Activated CD8-positive, alpha-beta memory T cell treated with anti-CD3 and anti-CD28 coated beads, Interleukin-2, amount 10 ng/mL, durations not matched to agents 7 days and 5 days (primary cell): ENCODE measurements at regions not wholly inside any gene's neighbourhood (a gene's known extent, or its start where the extent isn't known, plus 50 kb on each side); places are given as distances from the start of the nearest gene placed in this dataset.

Source experiments
- ATAC-seq: fragments of 150-1000 bp; cut with Tn5 transposase; one replicate; pipeline ENCODE4 v1.10.0; 2021; ENCODE audit warnings: moderate library complexity
- CTCF ChIA-PET: fragments of 350-600 bp; sonication (Branson Sonifier 250); formaldehyde crosslinking; loops from one replicate; lab custom pipeline; 2021; ENCODE audit warnings: antibody characterized with exemption; lab: Charles Lee
- DNase-seq: peaks from one replicate; pipeline ENCODE4 v3.0.0-alpha.2; 2020
- H3K27ac Mint-ChIP-seq: one replicate; pipeline ENCODE4 v1.8.0; 2021; ENCODE audit warnings: mild to moderate bottlenecking, mixed read lengths
- H3K27me3 Mint-ChIP-seq: one replicate; pipeline ENCODE4 v1.8.0; 2021; ENCODE audit warnings: mixed read lengths
- H3K36me3 Mint-ChIP-seq: one replicate; pipeline ENCODE4 v1.8.0; 2021; ENCODE audit warnings: mild to moderate bottlenecking, mixed read lengths
- H3K4me1 Mint-ChIP-seq: one replicate; pipeline ENCODE4 v1.8.0; 2021; ENCODE audit warnings: mixed read lengths
- H3K4me3 Mint-ChIP-seq: one replicate; pipeline ENCODE4 v1.8.0; 2021; ENCODE audit warnings: mild to moderate bottlenecking, moderate library complexity, mixed read lengths
- H3K9me3 Mint-ChIP-seq: one replicate; pipeline ENCODE4 v1.8.0; 2022; ENCODE audit warnings: low read depth, mixed read lengths

- Mint-ChIP-seq H3K27me3 (no peaks in the 10 kb centered on the region), H3K36me3 (no peaks in the 10 kb centered on the region), H3K4me3 (no peak overlapping the region), H3K4me1 (no peaks in the 10 kb centered on the region), H3K9me3 (no peaks in the 10 kb centered on the region), H3K27ac (no peak overlapping the region)
- peak; percentile 32 for DNase-seq
- no peak for ATAC-seq
- CTCF ChIA-PET, result interaction anchor here (1.0 kb wide), 1 partner anchor 191 kb away, joined by 3 read pairs; no protein-coding TSS in a partner anchor
Measured at GRCh38 chr6:168163096-168163731, 84.2 kb upstream of the FRMD1 start.

DNA sequence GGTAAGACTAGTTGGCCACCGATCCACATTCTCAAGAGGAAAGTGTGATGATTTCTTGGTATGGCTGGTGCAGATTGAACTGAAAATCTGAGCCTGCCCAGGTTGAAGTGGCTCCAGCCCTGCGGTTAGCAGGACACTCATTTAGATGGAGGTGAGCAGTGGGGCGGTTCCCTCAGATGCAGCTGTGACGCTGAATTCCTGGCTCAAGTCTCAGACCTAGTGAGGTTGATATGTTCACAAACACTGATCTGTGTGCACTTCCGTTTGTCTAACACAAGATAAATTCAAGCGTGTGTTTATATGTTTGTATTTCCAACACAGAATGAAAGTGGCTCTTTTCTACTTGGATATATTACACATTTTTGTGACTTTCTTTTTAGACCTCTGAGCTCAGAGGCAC, 83.4 kb upstream of the FRMD1 start:
- CTCF ChIA-PET, result no interaction called here
- H3K4me3 Mint-ChIP-seq, result no peak overlapping the region
- no peak for ATAC-seq

DNA sequence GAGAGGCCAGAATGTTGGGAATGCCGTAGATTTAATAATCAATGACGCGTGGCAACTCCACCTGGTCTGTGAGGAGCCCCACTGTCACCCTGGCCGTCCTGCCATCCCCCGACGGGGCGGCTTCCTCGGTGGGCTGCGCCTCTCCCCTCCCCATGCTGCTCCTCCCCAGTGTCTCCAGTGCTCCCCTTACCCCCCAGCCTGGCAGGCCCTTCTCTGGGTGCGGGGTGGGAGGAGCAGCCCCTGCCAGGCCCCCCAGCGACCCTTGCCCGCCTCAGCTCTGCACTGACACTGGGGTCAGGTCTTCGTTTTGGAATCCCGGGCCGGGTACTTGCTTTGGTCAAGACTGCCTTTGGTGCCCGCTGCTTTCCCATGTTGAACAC, 82.3 kb upstream of the FRMD1 start:
- Mint-ChIP-seq H3K9me3 (no peaks in the 10 kb centered on the region), H3K36me3 (no peaks in the 10 kb centered on the region), H3K4me1 (no peaks in the 10 kb centered on the region), H3K27ac (no peak overlapping the region), H3K27me3 (no peaks in the 10 kb centered on the region), H3K4me3 (no peak overlapping the region)
- CTCF ChIA-PET, result no interaction called here
- DNase-seq, result peak; percentile 29
- ATAC-seq, result no peak

More for the DNA sequence above, 83.4 kb upstream of the FRMD1 start:
- Mint-ChIP-seq H3K27ac (no peak overlapping the region), H3K27me3 (no peaks in the 10 kb centered on the region), H3K4me1 (no peaks in the 10 kb centered on the region), H3K36me3 (no peaks in the 10 kb centered on the region), H3K9me3 (no peaks in the 10 kb centered on the region)
- no peak for DNase-seq

DNA sequence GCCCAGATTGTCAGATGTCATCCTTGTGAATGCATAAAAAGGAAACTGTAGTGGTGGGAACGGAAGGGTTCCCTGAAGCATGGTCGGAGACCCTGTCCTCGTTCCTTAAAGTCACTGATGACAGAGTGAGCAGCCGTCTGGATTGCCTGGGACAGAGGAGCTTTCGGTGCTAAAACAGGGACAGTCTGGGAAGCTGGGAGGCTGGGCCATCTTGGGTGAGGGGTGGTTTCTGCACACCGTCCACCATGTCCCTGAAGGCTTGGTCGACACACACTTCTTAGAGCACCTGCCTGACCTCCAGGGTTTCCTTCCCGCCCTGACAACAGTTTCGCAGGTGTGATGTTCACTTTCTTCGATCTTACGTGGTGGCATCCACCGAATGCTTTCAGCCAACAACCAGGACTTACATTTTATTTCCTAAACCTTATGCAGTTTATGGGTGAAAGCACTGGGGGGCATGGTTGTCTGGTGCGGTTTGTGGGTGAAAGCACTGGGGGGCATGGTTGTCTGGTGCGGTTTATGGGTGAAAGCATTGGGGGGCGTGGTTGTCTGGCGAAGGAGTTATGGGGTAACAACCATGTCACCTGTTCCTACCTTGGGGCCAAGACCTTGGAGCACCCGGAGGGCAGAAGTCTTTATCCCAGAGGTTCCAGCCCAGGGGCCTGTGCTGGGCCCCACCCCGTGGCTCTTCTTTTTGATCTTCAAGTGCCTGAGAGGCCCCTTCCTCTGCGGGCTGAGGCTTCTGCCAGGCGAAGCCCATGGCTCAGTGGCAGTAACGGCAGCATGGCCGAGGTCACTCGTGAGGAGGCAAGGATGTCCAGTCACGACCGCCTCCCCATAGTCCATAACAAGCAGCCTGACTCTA, 81.7 kb upstream of the FRMD1 start:
- Mint-ChIP-seq H3K27ac (no peak overlapping the region), H3K27me3 (no peaks in the 10 kb centered on the region), H3K9me3 (no peaks in the 10 kb centered on the region), H3K4me1 (no peaks in the 10 kb centered on the region), H3K4me3 (no peak overlapping the region), H3K36me3 (no peaks in the 10 kb centered on the region)
- ATAC-seq (no peak), DNase-seq (peak; percentile 22)
- CTCF ChIA-PET, result no interaction called here

GRCh38 chr6:168159506-168159905, 80.5 kb upstream of the FRMD1 start:
- Mint-ChIP-seq H3K36me3 (no peaks in the 10 kb centered on the region), H3K9me3 (no peaks in the 10 kb centered on the region), H3K4me3 (no peak overlapping the region), H3K4me1 (no peaks in the 10 kb centered on the region), H3K27ac (no peak overlapping the region), H3K27me3 (no peaks in the 10 kb centered on the region)
- DNase-seq (no peak), ATAC-seq (no peak)
- CTCF ChIA-PET, result no interaction called here

GRCh38 chr6:168158980-168159349, 80.0 kb upstream of the FRMD1 start:
- DNase-seq, result no peak
- Mint-ChIP-seq H3K9me3 (no peaks in the 10 kb centered on the region), H3K4me1 (no peaks in the 10 kb centered on the region), H3K36me3 (no peaks in the 10 kb centered on the region), H3K4me3 (no peak overlapping the region), H3K27me3 (no peaks in the 10 kb centered on the region), H3K27ac (no peak overlapping the region)
- CTCF ChIA-PET, result no interaction called here
- ATAC-seq, result no peak

DNA sequence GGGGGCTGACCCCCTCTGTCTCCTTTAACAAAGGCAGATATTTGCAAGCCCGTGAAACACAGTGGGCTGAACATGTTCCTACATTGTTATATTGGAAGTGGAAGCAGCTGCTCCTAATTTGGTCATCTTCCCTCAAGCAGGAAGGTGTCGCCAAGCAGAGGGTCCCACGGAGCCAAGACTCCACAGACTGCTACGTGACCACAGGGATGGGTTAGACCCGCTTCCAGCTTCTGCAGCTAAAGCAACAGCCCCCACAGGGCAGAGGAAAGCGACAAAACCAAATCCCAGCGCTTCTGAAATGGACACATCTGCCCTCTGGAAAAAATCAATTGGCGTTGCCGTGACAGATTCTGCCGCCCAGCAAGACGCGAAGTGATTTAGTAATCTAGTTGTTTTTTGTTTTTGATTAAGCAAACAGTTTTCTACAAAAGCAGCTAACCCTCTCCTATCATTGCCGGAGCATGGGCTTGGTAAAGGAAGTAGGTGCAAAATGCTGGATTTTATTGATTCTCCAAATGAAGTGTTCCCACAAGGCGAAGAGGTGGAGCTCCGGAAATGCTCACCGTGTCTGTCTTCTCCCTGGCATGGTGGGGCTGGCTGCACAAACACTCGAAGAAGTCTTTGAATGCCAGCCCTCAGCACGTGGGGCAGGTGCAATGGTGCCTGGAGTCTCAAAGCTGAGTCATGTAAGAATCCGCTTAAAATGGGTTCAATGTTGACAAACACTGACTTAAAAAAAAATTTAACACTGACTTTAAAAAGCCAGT, 79.4 kb upstream of the FRMD1 start:
- Mint-ChIP-seq H3K9me3 (no peaks in the 10 kb centered on the region), H3K4me1 (no peaks in the 10 kb centered on the region), H3K27me3 (no peaks in the 10 kb centered on the region), H3K36me3 (no peaks in the 10 kb centered on the region), H3K27ac (no peak overlapping the region), H3K4me3 (no peak overlapping the region)
- DNase-seq, result peak; percentile 22
- ATAC-seq, result no peak
- CTCF ChIA-PET, result no interaction called here

GRCh38 chr6:168157272-168158212, 78.5 kb upstream of the FRMD1 start:
- DNase-seq, result peak; percentile 28
- Mint-ChIP-seq H3K27me3 (no peaks in the 10 kb centered on the region), H3K4me1 (no peaks in the 10 kb centered on the region), H3K4me3 (no peak overlapping the region), H3K27ac (no peak overlapping the region), H3K9me3 (no peaks in the 10 kb centered on the region), H3K36me3 (no peaks in the 10 kb centered on the region)
- CTCF ChIA-PET, result no interaction called here
- no peak for ATAC-seq

DNA sequence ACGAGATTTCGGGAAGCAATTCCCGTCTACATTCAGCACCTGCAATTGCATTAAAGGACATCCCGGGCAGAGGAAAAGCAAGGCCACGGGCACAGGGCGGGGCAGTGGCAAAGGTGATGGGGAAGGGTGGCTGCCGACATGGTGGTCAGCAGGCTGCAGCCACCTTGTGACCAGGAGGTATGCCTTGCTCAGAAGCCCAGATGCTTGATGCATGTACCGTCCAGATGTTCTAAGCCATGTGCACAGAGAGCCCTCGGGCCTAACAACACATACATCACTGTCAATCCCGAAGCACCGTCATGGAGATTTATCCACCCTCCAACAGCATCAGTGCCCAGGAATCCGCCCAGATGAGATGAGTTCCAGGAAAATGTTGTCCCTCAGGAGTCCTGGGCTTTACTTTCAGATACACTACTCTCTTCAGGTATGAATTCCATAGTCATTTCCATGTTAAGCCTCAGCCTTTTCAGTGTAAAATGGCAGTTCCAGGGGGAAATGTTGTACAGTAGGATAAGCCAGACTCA, 77.8 kb upstream of the FRMD1 start:
- no peaks in the 10 kb centered on the region for H3K36me3 Mint-ChIP-seq
- no peak for ATAC-seq
- CTCF ChIA-PET, result no interaction called here
- no peak overlapping the region for H3K4me3 Mint-ChIP-seq
- H3K27me3 Mint-ChIP-seq, result no peaks in the 10 kb centered on the region
- H3K4me1 Mint-ChIP-seq, result no peaks in the 10 kb centered on the region
- H3K27ac Mint-ChIP-seq, result no peak overlapping the region
- no peaks in the 10 kb centered on the region for H3K9me3 Mint-ChIP-seq
- DNase-seq, result no peak

GRCh38 chr6:168155821-168156741, 77.1 kb upstream of the FRMD1 start:
- Mint-ChIP-seq H3K27me3 (no peaks in the 10 kb centered on the region), H3K36me3 (no peaks in the 10 kb centered on the region), H3K9me3 (no peaks in the 10 kb centered on the region), H3K27ac (no peak overlapping the region), H3K4me3 (no peak overlapping the region), H3K4me1 (no peaks in the 10 kb centered on the region)
- DNase-seq, result no peak
- CTCF ChIA-PET, result no interaction called here
- ATAC-seq, result no peak

GRCh38 chr6:168155193-168155592, 76.2 kb upstream of the FRMD1 start:
- CTCF ChIA-PET, result no interaction called here
- H3K9me3 Mint-ChIP-seq, result no peaks in the 10 kb centered on the region
- no peak overlapping the region for H3K27ac Mint-ChIP-seq
- no peak overlapping the region for H3K4me3 Mint-ChIP-seq
- ATAC-seq (no peak), DNase-seq (peak; percentile 23)
- no peaks in the 10 kb centered on the region for H3K27me3 Mint-ChIP-seq
- no peaks in the 10 kb centered on the region for H3K36me3 Mint-ChIP-seq
- H3K4me1 Mint-ChIP-seq, result no peaks in the 10 kb centered on the region

- Mint-ChIP-seq H3K4me1 (no peaks in the 10 kb centered on the region), H3K36me3 (no peaks in the 10 kb centered on the region), H3K4me3 (no peak overlapping the region), H3K27ac (no peak overlapping the region), H3K27me3 (no peaks in the 10 kb centered on the region), H3K9me3 (no peaks in the 10 kb centered on the region)
- CTCF ChIA-PET, result no interaction called here
- ATAC-seq (no peak), DNase-seq (peak; percentile 21)
Measured at GRCh38 chr6:168154263-168154917, 75.4 kb upstream of the FRMD1 start.
